RWPE1 (cell line): ENCODE measurements at regions not wholly inside any gene's neighbourhood (a gene's known extent, or its start where the extent isn't known, plus 50 kb on each side); places are given as distances from the start of the nearest gene placed in this dataset.

Experiments used
- CTCF ChIA-PET: fragments of 350-600 bp; sonication (Branson Sonifier 250); formaldehyde crosslinking; extraction: SDS; loops from one replicate; lab custom pipeline; 2021; lab: Yijun Ruan, JAX
- POLR2A ChIA-PET: fragments of 400-600 bp; formaldehyde crosslinking; extraction: SDS; loops from one replicate; lab custom pipeline; 2020; ENCODE audit warnings: antibody characterized with exemption; ENCODE audit not compliant: low non-redundant PET; lab: Yijun Ruan, JAX
- DNase-seq: peaks from one replicate; pipeline ENCODE4 v3.0.0; 2012; ENCODE audit warnings: low spot score
- H3K27ac ChIP-seq: fragments of 450-650 bp; 2 replicates; pipeline ENCODE4 v1.5.1; 2017
- TF ChIP-seq, protein P1 (sequence below): fragments of 450-650 bp; conservative IDR thresholded peaks from 2 replicates; pipeline ENCODE4 v1.5.1; 2017; ENCODE audit warnings: low read depth, mild to moderate bottlenecking

DNA sequence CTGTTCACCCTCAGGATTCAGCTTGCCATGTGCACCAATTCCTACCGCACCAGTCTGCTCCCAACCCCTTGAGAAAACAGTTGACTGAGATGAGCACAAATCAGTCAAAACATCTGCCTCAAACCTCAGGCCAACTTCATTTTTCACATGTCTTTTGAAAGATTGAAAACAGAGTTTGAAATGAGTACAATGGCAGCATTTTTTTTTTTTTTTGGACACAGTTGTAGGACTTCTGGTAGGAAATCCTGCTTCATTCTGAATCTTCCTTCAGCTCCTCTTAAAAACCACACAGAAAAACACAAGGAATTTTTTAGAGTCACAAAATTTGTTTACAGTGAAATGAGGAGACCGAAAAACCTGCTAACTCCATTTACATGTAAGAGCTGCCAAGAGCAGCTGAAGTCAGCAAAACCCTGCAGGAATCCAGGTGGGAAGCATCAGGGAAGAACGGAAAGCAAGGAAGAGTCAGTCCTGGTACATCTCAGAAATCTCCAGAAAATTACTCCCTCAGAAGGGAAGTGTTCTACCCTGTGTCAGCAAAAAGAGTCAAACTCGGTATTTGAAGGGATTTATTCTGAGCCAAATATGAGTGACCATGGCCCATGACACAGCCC lies 100.3 kb upstream of the TMTC1 start:
- CTCF ChIA-PET, result no interaction called here
- TF ChIP-seq, protein P1, sequence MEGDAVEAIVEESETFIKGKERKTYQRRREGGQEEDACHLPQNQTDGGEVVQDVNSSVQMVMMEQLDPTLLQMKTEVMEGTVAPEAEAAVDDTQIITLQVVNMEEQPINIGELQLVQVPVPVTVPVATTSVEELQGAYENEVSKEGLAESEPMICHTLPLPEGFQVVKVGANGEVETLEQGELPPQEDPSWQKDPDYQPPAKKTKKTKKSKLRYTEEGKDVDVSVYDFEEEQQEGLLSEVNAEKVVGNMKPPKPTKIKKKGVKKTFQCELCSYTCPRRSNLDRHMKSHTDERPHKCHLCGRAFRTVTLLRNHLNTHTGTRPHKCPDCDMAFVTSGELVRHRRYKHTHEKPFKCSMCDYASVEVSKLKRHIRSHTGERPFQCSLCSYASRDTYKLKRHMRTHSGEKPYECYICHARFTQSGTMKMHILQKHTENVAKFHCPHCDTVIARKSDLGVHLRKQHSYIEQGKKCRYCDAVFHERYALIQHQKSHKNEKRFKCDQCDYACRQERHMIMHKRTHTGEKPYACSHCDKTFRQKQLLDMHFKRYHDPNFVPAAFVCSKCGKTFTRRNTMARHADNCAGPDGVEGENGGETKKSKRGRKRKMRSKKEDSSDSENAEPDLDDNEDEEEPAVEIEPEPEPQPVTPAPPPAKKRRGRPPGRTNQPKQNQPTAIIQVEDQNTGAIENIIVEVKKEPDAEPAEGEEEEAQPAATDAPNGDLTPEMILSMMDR, result no peak
- no peak overlapping the region for H3K27ac ChIP-seq
- DNase-seq, result no peak
- POLR2A ChIA-PET, result no interaction called here

DNA sequence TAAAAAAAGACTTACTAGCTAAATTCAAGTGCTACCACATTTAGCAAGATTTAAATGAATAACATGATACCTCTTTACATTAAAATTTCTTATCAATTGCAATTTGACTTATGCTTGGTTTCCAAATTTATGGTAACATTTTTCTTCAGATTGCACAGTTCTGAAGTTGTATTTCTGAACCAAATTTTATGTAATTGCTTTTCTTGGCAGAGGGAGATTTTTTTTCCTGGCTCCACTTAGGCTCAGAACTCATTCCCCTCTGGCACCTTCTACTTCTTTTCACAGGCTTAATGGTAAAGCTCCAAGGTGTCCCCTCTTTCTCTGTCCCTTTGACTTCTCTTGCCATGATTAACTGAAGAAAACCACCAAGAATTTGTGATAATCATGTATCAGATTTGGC lies 99.8 kb upstream of the TMTC1 start:
- POLR2A ChIA-PET, result no interaction called here
- no peak for DNase-seq
- TF ChIP-seq, protein P1, result no peak
- CTCF ChIA-PET, result no interaction called here
- H3K27ac ChIP-seq, result no peak overlapping the region

DNA sequence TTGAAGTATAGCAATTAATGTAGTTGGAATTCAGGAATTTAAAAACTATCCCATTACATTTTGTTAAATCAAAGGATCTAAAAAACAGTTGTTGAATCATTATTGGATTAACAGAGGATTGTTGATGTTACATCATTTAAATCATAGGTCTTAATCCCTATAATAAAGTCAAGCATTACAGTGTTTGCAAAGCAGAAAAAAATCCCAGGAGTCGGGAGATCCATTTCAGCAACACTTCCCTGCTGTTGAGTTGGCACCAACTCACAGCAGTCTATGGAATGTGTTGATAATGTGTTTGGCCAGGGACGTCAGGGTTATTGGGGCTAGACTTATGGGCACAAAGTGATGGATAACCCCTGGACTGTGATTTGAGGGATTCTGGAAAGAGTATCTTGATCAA lies 99.1 kb upstream of the TMTC1 start:
- no peak overlapping the region for H3K27ac ChIP-seq
- ChIA-PET POLR2A (no interaction called here), CTCF (no interaction called here)
- TF ChIP-seq, protein P1, result no peak
- no peak for DNase-seq

DNA sequence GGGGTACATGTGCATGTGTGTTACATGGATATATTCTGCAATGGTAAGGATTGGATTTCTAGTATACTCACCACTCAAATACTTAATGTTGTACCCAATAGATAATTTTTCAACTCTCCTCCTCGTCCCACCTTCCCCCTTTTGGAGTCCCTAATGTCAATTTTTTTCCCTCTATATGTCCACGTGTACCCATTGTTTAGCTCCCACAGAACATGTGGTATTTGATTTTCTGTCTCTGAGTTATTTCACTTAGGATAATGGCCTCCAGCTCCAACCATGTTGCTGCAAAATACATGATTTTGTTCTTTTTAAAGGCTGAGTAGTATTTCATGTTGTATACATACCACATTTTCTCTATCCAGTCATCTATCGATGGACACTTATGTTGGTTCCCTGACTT lies 97.2 kb upstream of the TMTC1 start:
- ChIA-PET CTCF (no interaction called here), POLR2A (no interaction called here)
- H3K27ac ChIP-seq, result no peak overlapping the region
- TF ChIP-seq, protein P1, result no peak
- DNase-seq, result no peak

DNA sequence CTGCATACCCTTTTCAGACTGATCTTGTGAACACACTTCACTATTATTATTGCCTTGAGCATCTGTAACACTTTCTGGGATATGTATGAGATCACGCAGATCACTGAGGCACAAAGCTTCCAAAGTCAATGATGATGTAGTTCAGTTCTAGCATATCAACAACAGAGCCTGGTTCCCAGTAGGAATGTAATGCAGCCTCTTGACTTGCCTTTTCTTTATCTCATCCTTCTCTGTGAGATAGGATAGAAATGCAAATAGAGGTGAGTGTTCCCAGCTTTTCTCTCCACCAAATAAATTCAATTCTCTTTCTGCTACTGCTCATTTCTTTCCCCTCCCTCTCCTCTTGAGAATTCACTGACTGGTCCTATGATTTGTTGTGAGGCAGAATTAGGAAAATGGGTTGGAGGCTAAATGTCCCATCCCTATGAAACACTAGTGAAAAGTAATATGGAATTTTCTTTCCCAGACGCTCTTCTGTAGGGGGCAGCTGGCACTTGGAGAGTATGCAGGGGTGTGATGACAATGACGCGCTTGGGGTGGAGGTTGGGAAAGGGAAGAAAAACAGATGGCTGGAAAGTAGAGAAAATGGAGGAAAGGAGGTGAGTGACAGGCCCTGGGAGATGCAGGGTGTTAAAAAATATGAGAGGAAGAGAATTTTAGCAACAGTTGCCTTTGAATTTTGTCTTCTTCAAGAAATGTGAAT lies 96.0 kb upstream of the TMTC1 start:
- ChIA-PET CTCF (interaction anchor here (0.6 to 0.7 kb wide), 3 partner anchors 14 to 1395 kb away, joined by 3 read pairs; no protein-coding TSS in a partner anchor), POLR2A (no interaction called here)
- no peak overlapping the region for H3K27ac ChIP-seq
- no peak for DNase-seq
- TF ChIP-seq, protein P1, result no peak

DNA sequence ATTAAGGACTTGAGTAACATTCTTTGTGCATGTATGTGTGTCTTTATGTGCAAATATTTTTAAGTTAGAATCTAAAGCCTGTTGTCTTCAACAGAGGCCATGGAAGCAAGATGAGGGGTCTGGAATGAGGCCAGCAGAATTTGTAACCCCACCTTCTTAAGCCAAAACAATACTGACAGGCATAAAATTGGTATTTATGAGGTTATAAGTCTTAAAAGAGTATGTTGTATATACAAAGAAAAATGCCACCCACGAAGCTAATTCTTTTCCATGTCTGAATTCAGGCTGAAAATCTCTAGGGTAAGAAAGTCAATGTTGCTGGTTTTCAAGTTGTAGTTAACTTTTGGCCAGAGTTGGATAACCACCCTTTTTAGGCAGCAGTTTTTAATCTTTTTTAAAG lies 86.2 kb upstream of the TMTC1 start:
- no peak overlapping the region for H3K27ac ChIP-seq
- DNase-seq, result no peak
- TF ChIP-seq, protein P1, result no peak
- ChIA-PET POLR2A (no interaction called here), CTCF (no interaction called here)
